ENCODE measurements at regions not wholly inside any gene's neighbourhood (a gene's known extent, or its start where the extent isn't known, plus 50 kb on each side); places are given as distances from the start of the nearest gene placed in this dataset.

DNA sequence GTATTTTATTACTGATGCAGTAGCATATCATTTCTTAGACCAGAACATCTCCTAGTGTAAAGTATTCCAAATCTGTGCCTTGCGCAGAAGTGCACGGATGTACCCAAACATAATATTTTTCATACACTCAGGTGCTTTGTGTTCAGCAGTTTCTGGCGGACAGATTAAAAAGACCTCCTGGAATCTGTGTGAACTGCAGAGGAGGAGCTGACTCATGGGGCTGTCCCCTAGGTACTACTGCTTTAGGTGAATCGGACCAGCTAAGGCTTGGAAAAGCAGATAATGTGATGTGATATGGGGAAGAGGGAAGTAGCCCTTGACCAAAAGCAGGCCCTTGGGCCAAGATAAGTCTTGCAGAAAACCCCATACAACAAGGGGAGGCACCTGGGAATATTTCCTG is 310.1 kb downstream of the PLK2 start:
- DNase-seq (ENCODE audit: low read depth), result no peak

DNA sequence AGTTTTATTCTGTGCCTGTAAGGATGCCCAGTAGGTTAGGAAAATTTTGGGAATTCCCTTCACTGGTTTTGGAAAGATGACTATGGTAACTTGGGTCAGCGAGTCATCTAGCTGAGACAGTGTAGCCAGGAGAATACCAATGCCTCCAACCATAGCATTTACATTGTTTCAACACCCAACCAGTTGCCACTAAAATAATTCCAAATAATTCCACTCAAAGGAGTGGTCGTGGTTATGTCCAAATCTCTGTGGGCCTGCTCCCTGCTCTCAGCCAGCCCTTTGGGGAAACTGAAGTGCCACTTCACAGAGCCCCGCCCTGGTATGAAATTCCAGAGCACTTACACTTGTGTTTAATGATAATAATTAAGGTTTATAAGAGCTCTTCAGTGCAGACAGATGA is 310.5 kb downstream of the PLK2 start:
- no peak for DNase-seq (ENCODE audit: low read depth)

DNA sequence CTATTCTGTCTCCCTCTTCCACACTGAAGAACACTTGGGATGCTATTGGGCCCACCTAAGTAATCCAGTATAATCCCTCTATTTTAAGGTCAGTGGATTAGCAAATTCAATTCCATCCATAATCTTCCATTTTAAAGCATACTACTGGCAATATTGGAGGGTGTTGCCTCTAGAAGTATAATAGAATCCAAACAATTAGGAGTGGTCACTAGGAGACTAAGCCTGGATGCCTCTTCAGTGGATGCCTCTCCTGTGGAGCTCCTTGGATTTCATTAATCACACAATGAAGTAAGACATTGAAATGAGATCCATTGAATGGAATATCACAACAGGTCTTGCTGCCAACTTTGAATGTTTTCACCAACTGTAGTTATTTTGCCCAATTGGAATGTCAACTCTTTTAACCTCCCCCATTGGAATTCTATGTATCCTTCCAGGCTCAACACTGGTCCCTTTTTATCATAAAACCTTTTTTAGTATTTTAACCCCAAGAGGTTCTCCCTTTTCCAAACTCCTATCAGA is 311.6 kb downstream of the PLK2 start:
- no peak for DNase-seq (ENCODE audit: low read depth)

DNA sequence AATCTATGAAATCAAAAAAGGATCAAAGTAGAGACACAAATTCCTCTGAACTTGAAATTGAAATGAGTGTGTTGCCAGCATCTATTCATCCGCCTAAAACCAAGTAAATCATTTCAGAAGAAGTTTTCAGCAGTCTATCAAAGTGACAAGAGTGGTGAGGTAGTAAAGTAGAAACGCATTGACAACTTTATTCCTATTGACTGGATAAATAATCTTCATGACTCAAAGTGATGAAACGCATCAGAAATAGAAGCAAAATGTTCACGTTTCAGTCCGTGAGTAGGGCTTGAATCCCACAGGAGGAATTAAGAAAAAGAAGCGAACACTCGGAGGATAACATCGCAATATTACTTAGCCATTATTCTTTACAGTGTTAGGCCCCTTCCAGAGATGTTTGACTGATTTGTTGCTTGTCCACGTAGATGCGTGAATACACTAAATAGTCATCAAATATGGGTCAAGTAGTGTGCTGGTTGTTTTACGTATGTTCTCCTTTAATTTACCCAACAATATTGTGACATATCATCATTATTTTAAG is 314.4 kb downstream of the PLK2 start:
- DNase-seq (ENCODE audit: low read depth), result no peak

GRCh38 chr5:58143727-58144126 is 316.2 kb downstream of the PLK2 start:
- DNase-seq (ENCODE audit: low read depth), result no peak

GRCh38 chr5:58143181-58143580 is 316.7 kb downstream of the PLK2 start:
- no peak for DNase-seq (ENCODE audit: low read depth)

- DNase-seq (ENCODE audit: low read depth), result no peak
These were observed 321.1 kb downstream of the PLK2 start for GRCh38 chr5:58138791-58139190.

- no peak for DNase-seq (ENCODE audit: low read depth)
These were observed 323.5 kb downstream of the PLK2 start for GRCh38 chr5:58136406-58136805.

GRCh38 chr5:58135571-58136335 is 324.1 kb downstream of the PLK2 start:
- no peak for DNase-seq (ENCODE audit: low read depth)

- no peak for DNase-seq (ENCODE audit: low read depth)
These were observed 326.1 kb downstream of the PLK2 start for GRCh38 chr5:58133631-58134296.

DNA sequence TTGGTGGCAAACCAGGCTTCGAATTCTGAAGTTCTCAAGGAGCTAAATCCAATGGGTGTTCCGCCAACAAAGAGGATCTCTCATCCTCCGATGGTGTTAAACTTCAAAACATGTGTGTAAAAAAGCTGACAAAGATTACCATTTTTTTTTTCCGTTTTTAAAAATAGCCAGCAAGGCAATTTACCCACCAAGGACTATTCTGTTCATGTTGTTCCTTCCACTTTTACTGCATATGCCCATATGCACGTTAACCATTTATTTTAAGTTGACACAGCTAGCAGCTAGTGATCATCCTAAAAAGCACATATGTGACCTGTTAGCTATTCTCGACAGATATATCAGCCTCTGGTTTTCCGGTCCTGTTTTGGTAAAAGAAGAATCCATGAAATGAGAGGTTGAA is 326.7 kb downstream of the PLK2 start:
- no peak for DNase-seq (ENCODE audit: low read depth)

DNA sequence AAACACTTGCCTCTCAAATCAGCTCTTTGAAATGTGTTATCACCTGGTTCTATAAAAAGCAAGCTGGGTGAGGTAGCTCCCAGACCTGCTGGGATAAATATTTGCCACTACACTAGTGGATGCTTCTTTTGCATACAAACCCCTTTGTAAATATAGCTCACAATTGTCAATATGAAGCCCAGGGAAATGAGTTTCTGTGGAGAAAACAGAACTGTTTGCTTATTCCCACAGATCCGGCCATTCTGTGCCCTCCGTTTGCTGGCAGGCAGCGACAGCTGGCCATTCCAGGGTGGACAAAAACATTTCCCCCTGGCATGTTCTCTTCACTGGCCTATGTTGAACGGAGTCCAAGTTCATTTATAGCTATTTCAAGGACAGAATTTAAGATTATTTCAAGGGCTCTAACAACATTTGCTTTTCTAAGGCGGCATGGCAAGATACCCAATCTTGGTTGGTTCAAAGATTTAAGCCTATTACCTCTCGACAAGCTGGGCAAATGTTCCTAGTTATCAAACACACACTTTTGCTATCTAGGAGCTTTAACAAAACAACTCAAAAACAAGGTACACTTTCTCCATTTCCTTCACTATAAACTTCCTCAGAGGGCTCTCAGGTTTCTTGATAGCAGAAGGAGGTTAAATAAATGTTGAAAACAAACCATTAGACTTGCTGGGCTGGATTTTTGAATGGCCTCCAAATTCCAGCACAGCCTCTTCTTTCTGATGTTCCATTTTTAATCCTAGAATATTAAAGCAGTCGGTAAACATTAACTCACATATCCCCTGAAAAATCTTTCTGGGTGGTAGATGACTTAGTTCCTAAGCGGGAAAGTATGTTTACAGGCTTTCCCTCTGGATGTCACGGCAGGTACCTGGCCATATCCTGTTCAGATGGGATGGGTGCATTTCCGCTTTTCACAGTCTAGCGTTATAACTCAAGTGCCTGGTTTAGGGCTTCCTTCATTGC is 332.3 kb downstream of the PLK2 start:
- no peak for DNase-seq (ENCODE audit: low read depth)

GRCh38 chr5:58123501-58123900 is 336.4 kb downstream of the PLK2 start:
- no peak for DNase-seq (ENCODE audit: low read depth)

DNA sequence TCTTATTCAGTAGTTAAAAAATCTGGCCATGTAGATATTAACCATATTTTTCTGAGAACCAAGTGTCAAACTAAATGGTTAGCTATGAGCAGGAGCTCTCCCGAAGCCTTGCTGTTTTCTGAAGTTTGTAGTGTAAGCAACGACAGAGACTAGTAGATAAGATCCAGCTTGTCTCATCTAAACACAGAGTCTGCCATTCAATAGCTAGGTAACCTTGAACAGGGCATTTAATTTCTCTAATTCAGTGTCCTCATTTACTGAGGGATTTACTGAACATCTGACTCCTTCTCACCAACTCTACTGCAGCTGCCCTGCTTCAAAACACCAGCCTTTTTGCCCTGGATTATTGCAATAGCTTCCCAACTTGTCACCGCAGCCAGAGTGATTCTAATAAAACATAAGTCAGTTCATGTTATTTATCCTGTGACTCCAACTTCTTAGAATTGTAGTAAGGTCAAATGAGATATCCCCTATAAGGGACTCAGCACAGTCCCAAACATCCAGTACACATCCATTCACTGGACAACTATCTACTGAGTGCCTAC is 337.0 kb downstream of the PLK2 start:
- no peak for DNase-seq (ENCODE audit: low read depth)

DNA sequence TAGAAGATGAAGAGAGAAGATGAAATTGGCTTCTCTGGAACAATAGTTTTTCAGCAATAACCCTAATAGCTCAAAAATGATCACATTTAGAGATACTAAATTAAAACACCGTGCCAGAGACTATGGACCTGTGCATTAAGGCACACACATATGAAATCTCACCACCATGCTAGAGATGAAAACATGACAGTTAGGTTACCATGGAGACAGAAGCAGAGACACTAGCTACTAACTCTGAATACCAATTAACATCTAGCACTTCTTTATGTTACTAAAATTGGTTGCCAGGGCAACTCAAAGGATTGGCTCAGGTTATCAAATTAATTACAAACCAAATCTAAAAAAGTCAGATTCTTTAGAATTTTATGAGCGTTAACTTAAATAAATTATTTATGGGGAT is 337.7 kb downstream of the PLK2 start:
- DNase-seq (ENCODE audit: low read depth), result no peak

DNA sequence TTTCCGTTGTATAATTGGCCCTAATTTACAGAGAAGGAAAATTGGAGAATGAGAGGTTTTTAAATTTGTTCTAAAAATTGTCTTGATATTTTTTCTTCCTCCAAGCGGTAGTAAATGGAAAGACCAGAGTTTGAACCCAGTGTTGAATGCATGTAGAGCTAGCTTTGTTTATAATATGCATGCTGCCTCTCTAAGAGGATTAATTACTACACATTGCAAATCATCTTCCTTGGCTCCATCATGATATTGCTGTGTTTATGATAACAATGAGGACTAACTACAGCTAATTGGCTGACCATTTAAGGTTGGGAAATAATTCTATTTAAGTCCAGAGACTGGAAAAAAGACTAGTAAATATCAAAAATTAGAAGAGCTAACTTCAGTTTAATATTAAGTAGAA is 338.5 kb downstream of the PLK2 start:
- no peak for DNase-seq (ENCODE audit: low read depth)

- DNase-seq (ENCODE audit: low read depth), result no peak
These were observed 342.3 kb downstream of the PLK2 start for GRCh38 chr5:58117542-58117941.

DNA sequence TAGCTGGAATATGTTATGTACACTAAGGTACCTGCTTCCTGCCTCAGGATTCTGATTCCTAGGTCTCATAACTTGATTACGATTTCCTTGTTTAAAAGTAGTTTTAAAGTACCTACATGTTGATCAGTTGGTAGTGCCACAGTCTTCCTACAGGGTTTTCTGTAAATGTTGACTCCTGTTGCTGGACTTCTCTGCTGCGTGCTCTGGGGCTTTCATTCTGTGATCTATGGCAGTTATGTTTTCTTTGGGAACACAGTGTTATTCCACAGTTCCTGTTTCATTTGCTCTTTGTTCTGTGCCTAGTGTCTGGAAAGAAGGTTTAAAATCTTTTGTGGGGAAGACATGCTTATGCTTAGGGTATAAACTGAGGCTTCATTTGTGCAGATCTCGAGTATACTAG is 343.5 kb downstream of the PLK2 start:
- no peak for DNase-seq (ENCODE audit: low read depth)

DNA sequence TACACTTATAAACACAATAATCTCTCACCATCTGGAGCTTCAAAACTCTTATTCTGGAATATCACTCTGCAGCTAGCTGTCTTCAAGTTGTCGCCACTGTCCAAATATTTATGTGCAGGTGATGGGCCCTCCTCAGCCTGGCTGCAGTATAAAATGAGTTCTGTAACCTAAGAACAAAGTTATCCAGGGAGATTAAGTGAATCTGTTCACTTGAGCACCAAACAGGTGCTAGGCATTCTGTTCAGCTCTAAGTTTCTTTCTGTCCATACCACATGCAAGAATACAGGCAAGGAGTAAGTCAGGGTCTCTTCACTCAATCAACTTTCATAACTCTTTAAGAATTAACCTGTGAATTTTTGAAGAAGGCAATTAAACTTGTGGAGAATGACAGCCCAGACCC is 344.1 kb downstream of the PLK2 start:
- DNase-seq (ENCODE audit: low read depth), result no peak

DNA sequence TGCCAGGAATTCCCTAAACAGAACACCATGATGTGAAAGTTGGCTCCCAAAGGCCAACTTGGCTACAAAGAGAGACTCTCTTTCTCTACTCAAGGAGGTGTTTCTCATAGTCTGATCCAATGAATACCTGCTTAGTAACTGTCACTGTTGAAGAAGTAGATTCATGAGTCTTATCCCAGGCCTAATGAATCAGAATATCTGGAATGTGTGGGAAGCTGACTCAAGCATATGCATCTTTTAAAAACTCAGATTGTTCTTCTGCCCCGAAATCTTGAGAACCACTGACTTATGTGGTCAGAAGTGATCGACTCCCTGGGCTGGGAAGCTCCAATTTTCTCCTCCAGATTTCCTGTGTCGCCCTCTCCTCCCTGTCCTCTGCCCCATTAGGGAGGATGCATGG is 345.6 kb downstream of the PLK2 start:
- DNase-seq (ENCODE audit: low read depth), result peak; percentile 82

DNA sequence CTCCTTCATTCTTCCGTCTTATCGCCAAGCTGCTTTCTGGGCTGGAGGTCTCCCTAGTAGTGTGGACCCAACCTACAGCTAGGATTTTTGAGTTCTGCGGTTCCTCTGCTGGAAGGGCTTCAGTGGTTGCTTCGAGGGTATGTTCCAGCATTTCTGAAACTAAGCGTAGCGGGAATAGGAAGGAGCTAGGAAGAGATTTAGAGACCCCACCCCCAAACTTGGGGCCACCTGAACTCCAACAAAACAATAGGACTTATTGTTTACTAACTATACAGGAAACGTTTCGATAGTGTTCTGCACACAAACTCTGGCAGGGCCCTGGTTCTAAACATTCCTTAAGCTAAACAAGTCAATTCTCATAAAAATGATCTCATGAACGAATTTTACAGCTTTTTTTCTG is 346.7 kb downstream of the PLK2 start:
- DNase-seq (ENCODE audit: low read depth), result no peak

- no peak for DNase-seq (ENCODE audit: low read depth)
These were observed 351.4 kb downstream of the PLK2 start for GRCh38 chr5:58108511-58108910.
